Activated CD8-positive, alpha-beta memory T cell treated with anti-CD3 and anti-CD28 coated beads for 24 hours (primary cell): ENCODE measurements at regions not wholly inside any gene's neighbourhood (a gene's known extent, or its start where the extent isn't known, plus 50 kb on each side); places are given as distances from the start of the nearest gene placed in this dataset.

Experiments used
- DNase-seq: peaks from one replicate; pipeline ENCODE4 v3.0.0-alpha.2; 2020

GRCh38 chr2:133723133-133723532, 154.9 kb upstream of the NCKAP5 start:
- no peak for DNase-seq

GRCh38 chr2:133726973-133727372, 158.7 kb upstream of the NCKAP5 start:
- DNase-seq = no peak

GRCh38 chr2:133732059-133732458, 163.8 kb upstream of the NCKAP5 start:
- no peak for DNase-seq

GRCh38 chr2:133732982-133733900, 165.0 kb upstream of the NCKAP5 start:
- DNase-seq = no peak

GRCh38 chr2:133733901-133734255, 165.6 kb upstream of the NCKAP5 start:
- DNase-seq = no peak

GRCh38 chr2:133734716-133735495, 166.6 kb upstream of the NCKAP5 start:
- no peak for DNase-seq

GRCh38 chr2:133736674-133737073, 168.4 kb upstream of the NCKAP5 start:
- DNase-seq = no peak

- no peak for DNase-seq
These were observed 169.2 kb upstream of the NCKAP5 start for GRCh38 chr2:133737242-133737993.

GRCh38 chr2:133739039-133739438, 170.8 kb upstream of the NCKAP5 start:
- no peak for DNase-seq

- no peak for DNase-seq
These were observed 172.2 kb upstream of the NCKAP5 start for GRCh38 chr2:133740500-133740899.

- no peak for DNase-seq
These were observed 179.9 kb upstream of the NCKAP5 start for GRCh38 chr2:133748007-133748700.

- no peak for DNase-seq
These were observed 185.4 kb upstream of the NCKAP5 start for GRCh38 chr2:133753665-133754064.

- no peak for DNase-seq
These were observed 187.4 kb upstream of the NCKAP5 start for GRCh38 chr2:133755480-133756300.

- DNase-seq = no peak
These were observed 188.6 kb upstream of the NCKAP5 start for GRCh38 chr2:133756833-133757232.

- DNase-seq = no peak
These were observed 192.1 kb upstream of the NCKAP5 start for GRCh38 chr2:133760376-133760775.

- DNase-seq = no peak
These were observed 197.4 kb upstream of the NCKAP5 start for GRCh38 chr2:133765658-133766057.

GRCh38 chr2:133766164-133766832, 198.0 kb upstream of the NCKAP5 start:
- DNase-seq = no peak

- no peak for DNase-seq
These were observed 200.0 kb upstream of the NCKAP5 start for GRCh38 chr2:133768256-133768655.

GRCh38 chr2:133768658-133769435, 200.6 kb upstream of the NCKAP5 start:
- DNase-seq = no peak
